ENCODE measurements at regions not wholly inside any gene's neighbourhood (a gene's known extent, or its start where the extent isn't known, plus 50 kb on each side); places are given as distances from the start of the nearest gene placed in this dataset.

- TF ChIP-seq CTCF (IDR thresholded peaks at IDR 0.05) = no peak
- no peak for TF ChIP-seq POLR2AphosphoS5 (IDR thresholded peaks at IDR 0.05)
Measured at GRCh38 chr3:64464955-64465354, 222.8 kb downstream of the ADAMTS9 start.
